DND-41 (cell line): ENCODE measurements at regions not wholly inside any gene's neighbourhood (a gene's known extent, or its start where the extent isn't known, plus 50 kb on each side); places are given as distances from the start of the nearest gene placed in this dataset.

Experiments used
- ATAC-seq: fragments of 200-7000 bp; cut with Tn5 transposase; 3 replicates; pipeline ENCODE4 v1.9.1; 2021; ENCODE audit warnings: low read depth; ENCODE audit not compliant: insufficient read depth
- DNase-seq: peaks from one replicate; pipeline ENCODE4 v3.0.0-alpha.2; 2020
- H2AFZ ChIP-seq: 2 replicates; pipeline ENCODE4 v1.6.0; 2012; ENCODE audit warnings: low read depth, low read length
- H3K27ac ChIP-seq: 2 replicates; pipeline ENCODE4 v1.5.1; 2012; ENCODE audit warnings: low read length, inconsistent platforms
- H3K27me3 ChIP-seq: fragments of 200-600 bp; sonication (generic); 2 replicates; pipeline ENCODE4 v1.6.0; 2012; ENCODE audit warnings: low read length, mild to moderate bottlenecking, inconsistent platforms; ENCODE audit not compliant: insufficient read depth, poor library complexity
- H3K36me3 ChIP-seq: 2 replicates; pipeline ENCODE4 v1.5.1; 2012; ENCODE audit warnings: low read length, inconsistent platforms; ENCODE audit not compliant: insufficient read depth
- H3K4me1 ChIP-seq: 2 replicates; pipeline ENCODE4 v1.5.1; 2012; ENCODE audit warnings: mild to moderate bottlenecking, low read length; ENCODE audit not compliant: insufficient read depth
- H3K4me2 ChIP-seq: 2 replicates; pipeline ENCODE4 v1.6.0; 2012; ENCODE audit warnings: mild to moderate bottlenecking, moderate library complexity, low read length, inconsistent platforms; ENCODE audit not compliant: insufficient read depth
- H3K4me3 ChIP-seq, 2 experiments: fragments of 200-600 bp in 1 of 2; shearing (Covaris generic) in 1 of 2; 2 replicates each; pipeline ENCODE4 v1.5.1; 2012 to 2016; ENCODE audit warnings: inconsistent platforms in 2 of 2, low read length in 2 of 2, mild to moderate bottlenecking in 2 of 2, low read depth in 1 of 2, moderate library complexity in 1 of 2
- H3K79me2 ChIP-seq: 2 replicates; pipeline ENCODE4 v1.6.0; 2012; ENCODE audit warnings: low read length, inconsistent platforms; ENCODE audit not compliant: insufficient read depth
- H3K9ac ChIP-seq: 2 replicates; pipeline ENCODE4 v1.6.0; 2012; ENCODE audit warnings: low read depth, mild to moderate bottlenecking, inconsistent platforms, low read length, moderate library complexity
- H3K9me3 ChIP-seq: 2 replicates; pipeline ENCODE4 v1.5.1; 2012; ENCODE audit warnings: low read length, moderate library complexity, mild to moderate bottlenecking, inconsistent platforms; ENCODE audit not compliant: insufficient read depth, severe bottlenecking
- H4K20me1 ChIP-seq: 2 replicates; pipeline ENCODE4 v1.6.0; 2012; ENCODE audit warnings: low read length; ENCODE audit not compliant: insufficient read depth
- CTCF ChIP-seq: IDR thresholded peaks from 2 replicates; pipeline ENCODE4 v1.5.1; 2012; ENCODE audit warnings: borderline replicate concordance, low read length, moderate library complexity, mild to moderate bottlenecking; ENCODE audit not compliant: poor library complexity, severe bottlenecking; ENCODE audit errors: extremely low read depth
- EZH2 ChIP-seq: IDR thresholded peaks from 3 replicates; pipeline ENCODE4 v1.6.1; 2012; ENCODE audit warnings: borderline replicate concordance, low read depth, mild to moderate bottlenecking, moderate library complexity, low read length, inconsistent platforms; ENCODE audit not compliant: severe bottlenecking

DNA sequence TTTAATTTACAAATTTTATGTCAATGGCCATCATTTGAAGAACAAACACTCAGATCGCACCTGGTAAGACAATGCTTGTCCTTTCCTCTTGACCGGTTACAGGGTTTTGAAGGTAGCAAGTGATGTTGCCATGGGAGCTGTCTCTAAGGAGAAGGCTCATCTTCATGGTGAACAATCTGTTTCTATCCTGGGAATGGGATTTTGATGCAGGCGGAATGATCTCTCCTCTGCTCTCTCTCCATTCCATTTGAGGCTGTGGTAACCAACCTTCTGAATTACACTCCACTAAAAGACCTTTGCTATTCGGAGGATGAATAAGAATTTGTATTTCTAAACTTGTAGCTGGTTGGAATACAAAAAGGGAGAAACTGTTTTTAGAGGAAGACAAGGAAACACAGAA, 57.9 kb upstream of the SLC5A9 start:
- H3K4me1 ChIP-seq = no peaks in the 10 kb centered on the region
- no peak for DNase-seq
- no peak for ATAC-seq
- H3K9ac ChIP-seq = no peak overlapping the region
- no peaks in the 10 kb centered on the region for H4K20me1 ChIP-seq
- H2AFZ ChIP-seq = no peak overlapping the region
- H3K36me3 ChIP-seq = no peaks in the 10 kb centered on the region
- H3K79me2 ChIP-seq = no peaks in the 10 kb centered on the region
- TF ChIP-seq CTCF (no peak), EZH2 (no peak)
- no peak overlapping the region for H3K27ac ChIP-seq
- no peak overlapping the region for H3K4me2 ChIP-seq
- H3K9me3 ChIP-seq = no peaks in the 10 kb centered on the region
- H3K4me3 ChIP-seq = no peak overlapping the region
- no peaks in the 10 kb centered on the region for H3K27me3 ChIP-seq

DNA sequence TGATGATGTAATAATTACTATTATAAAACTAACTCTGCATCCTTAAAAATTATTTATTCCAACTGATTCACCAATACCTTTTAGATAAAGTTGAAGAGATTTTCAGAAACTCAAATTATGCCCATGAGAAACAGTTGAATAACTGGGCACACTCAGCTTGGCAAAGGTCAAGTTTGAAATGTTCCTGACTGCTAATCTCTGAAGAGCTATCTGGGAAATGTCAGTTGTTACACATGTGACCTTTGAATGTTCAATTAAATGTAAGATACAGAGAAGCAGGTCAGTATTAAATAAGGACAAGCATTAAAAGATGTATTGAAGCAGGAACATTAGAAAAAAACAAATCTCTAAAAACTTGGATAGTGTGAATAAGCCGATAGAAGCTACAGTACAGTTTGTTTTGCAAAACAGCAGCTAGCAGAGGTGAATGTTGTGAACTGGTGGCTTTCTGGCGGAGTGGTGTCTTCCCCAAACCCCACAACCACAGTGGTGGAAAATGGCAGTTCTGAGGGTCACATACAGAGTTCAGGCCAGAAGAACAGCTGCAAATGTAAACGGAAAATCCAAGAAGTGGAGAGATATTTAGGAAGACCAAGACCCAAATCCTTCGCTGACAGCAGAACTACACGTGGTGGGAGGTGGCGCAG, 61.9 kb upstream of the SLC5A9 start:
- Histone ChIP-seq H3K27me3 (no peaks in the 10 kb centered on the region), H3K4me2 (no peak overlapping the region), H2AFZ (no peak overlapping the region), H3K4me3 (no peak overlapping the region), H3K9me3 (no peaks in the 10 kb centered on the region), H3K27ac (no peak overlapping the region), H3K9ac (no peak overlapping the region), H3K4me1 (no peaks in the 10 kb centered on the region), H3K79me2 (no peaks in the 10 kb centered on the region), H4K20me1 (no peaks in the 10 kb centered on the region), H3K36me3 (no peaks in the 10 kb centered on the region)
- DNase-seq (no peak), ATAC-seq (no peak)
- TF ChIP-seq EZH2 (no peak), CTCF (no peak)

DNA sequence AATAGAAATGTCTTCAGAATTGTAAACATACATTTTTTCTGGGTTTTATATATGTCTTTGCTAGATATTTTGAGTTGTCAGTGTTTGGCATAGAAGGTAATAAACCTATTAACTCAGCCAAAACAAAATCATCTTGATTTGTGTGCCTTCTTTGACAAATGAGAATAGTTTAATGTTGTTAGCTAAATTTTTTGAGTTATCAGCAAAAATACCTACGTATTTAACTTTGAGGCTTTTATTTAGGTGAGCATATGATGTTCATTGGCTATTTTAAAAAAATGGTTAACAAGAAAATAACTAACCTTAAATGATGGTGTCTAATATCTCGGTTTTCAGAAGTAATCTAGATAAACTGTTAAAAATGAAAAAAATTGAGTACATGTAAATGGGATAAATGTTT, 83.2 kb upstream of the SLC5A9 start:
- no peaks in the 10 kb centered on the region for H3K27me3 ChIP-seq
- no peaks in the 10 kb centered on the region for H3K79me2 ChIP-seq
- H3K4me3 ChIP-seq = no peak overlapping the region
- ATAC-seq = no peak
- no peak overlapping the region for H3K9ac ChIP-seq
- H3K4me2 ChIP-seq = no peak overlapping the region
- H3K36me3 ChIP-seq = no peaks in the 10 kb centered on the region
- no peak overlapping the region for H3K27ac ChIP-seq
- TF ChIP-seq CTCF (no peak), EZH2 (no peak)
- no peaks in the 10 kb centered on the region for H4K20me1 ChIP-seq
- H2AFZ ChIP-seq = no peak overlapping the region
- no peaks in the 10 kb centered on the region for H3K9me3 ChIP-seq
- H3K4me1 ChIP-seq = no peaks in the 10 kb centered on the region
- DNase-seq = no peak
